ENCODE measurements at regions not wholly inside any gene's neighbourhood (a gene's known extent, or its start where the extent isn't known, plus 50 kb on each side); places are given as distances from the start of the nearest gene placed in this dataset.
A peak's percentile ranks its signal among the peaks of the same experiment; 100 is the strongest.
"Not testable (repeated sequence)": the region's sequence is repeated elsewhere in the genome, so short reads cannot be mapped to it uniquely, and the experiment has no call there.

- no peak for DNase-seq
- in situ Hi-C loops (cut with HindIII; ENCODE audit: low pct_ligation_motif_present, low pct_unique_long_range_greater_than_20kb, low sequenced_read_pairs), result no loop called here
These were observed 164.0 kb upstream of the ZNF608 start for GRCh38 chr5:124910354-124911016.

GRCh38 chr5:124912638-124913328 is 166.3 kb upstream of the ZNF608 start:
- no peak for DNase-seq
- in situ Hi-C loops (cut with HindIII; ENCODE audit: low pct_ligation_motif_present, low pct_unique_long_range_greater_than_20kb, low sequenced_read_pairs), result no loop called here

DNA sequence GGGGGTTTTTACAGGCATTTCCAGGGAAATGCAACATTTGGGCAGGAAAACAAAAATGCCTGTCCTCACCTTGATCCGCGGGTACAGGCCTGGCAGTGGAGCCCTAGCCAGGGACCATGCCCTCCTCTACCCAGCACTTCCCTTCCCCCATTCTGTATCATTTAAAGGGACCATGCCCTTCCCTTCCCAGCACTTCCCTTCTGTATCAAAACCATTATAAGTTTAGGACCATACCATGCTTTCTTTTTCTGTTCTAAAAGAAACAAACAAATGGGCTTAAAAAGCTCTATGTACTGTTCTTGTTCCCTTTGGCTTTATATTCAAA is 166.9 kb upstream of the ZNF608 start:
- no peak for DNase-seq
- in situ Hi-C loops (cut with HindIII; ENCODE audit: low pct_ligation_motif_present, low pct_unique_long_range_greater_than_20kb, low sequenced_read_pairs), result no loop called here

DNA sequence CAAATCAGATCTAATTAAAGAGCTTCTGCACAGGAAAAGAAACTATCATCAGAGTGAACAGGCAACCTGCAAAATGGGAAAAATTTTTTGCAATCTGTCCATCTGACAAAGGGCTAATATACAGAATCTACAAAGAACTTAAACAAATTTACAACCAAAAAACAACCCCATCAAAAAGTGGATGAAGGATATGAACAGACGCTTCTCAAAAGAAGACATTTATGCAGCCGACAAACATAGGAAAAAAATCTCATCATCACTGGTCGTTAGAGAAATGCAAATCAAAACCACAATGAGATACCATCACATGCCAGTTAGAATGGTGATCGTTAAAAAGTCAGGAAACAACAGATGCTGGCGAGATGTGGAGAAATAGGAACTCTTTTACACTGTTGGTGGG is 169.9 kb upstream of the ZNF608 start:
- in situ Hi-C loops (cut with HindIII; ENCODE audit: low pct_ligation_motif_present, low pct_unique_long_range_greater_than_20kb, low sequenced_read_pairs); DNase-seq: not testable (repeated sequence)

GRCh38 chr5:124918618-124919017 is 172.2 kb upstream of the ZNF608 start:
- in situ Hi-C loops (cut with HindIII; ENCODE audit: low pct_ligation_motif_present, low pct_unique_long_range_greater_than_20kb, low sequenced_read_pairs), result no loop called here
- no peak for DNase-seq

- in situ Hi-C loops (cut with HindIII; ENCODE audit: low pct_ligation_motif_present, low pct_unique_long_range_greater_than_20kb, low sequenced_read_pairs), result no loop called here
- no peak for DNase-seq
These were observed 172.6 kb upstream of the ZNF608 start for GRCh38 chr5:124919076-124919475.

DNA sequence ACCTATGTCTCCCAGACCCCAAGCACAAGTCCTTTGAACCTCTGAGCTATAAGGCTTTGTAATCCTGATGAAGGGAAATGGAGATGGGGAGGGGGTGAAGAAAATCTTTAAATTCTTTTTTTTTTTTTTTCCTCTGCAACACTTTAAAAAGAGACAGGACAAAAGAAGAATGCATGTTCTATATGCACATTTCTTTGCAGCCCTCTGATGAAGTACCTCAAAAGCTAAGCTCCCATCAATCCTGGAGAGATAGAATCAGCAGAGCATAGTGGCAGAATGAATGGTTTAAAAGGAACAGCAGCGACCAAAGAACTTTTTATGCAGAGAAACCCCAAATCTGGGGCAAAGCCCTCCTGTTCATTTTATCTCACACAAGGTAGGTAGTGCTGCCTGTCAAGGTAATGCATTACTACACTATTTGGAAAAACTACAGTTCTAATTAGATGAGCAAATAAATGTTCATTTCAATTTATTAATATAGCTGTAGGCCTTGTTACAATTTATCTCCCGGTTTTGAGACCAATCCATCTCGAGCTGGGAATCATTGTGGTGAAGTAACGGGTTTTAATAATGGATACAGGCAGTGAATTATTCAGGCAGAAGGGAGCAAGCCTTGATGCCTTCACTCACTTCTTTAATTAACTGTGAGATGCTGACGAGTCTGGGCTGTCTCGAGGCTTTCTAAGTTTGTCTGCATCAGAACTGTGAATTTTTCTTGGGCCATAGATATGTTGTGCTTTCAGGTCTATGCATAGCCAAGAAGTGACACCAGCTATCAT is 173.5 kb upstream of the ZNF608 start:
- in situ Hi-C loops (cut with HindIII; ENCODE audit: low pct_ligation_motif_present, low pct_unique_long_range_greater_than_20kb, low sequenced_read_pairs), result no loop called here
- no peak for DNase-seq

- in situ Hi-C loops (cut with HindIII; ENCODE audit: low pct_ligation_motif_present, low pct_unique_long_range_greater_than_20kb, low sequenced_read_pairs), result no loop called here
- DNase-seq, result no peak
These were observed 174.6 kb upstream of the ZNF608 start for GRCh38 chr5:124920909-124921666.

DNA sequence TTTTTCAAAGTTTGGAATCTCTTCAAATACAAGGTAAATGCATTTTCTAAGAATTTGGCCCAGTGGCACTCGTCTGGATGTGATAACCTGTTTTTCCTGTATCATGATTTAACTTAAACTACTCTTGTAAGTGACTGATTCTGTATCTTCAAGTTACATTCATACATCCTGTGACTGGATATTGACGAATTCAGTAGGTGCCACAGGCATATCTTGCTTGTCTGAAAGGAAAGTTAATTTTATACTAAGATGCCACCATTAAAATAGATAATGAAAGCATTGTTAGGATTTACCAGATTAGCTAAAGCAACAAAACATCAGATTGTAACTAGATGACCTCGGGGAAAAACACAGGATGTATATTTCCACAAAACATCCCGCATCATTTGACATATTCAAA is 175.3 kb upstream of the ZNF608 start:
- in situ Hi-C loops (cut with HindIII; ENCODE audit: low pct_ligation_motif_present, low pct_unique_long_range_greater_than_20kb, low sequenced_read_pairs), result no loop called here
- DNase-seq, result no peak

DNA sequence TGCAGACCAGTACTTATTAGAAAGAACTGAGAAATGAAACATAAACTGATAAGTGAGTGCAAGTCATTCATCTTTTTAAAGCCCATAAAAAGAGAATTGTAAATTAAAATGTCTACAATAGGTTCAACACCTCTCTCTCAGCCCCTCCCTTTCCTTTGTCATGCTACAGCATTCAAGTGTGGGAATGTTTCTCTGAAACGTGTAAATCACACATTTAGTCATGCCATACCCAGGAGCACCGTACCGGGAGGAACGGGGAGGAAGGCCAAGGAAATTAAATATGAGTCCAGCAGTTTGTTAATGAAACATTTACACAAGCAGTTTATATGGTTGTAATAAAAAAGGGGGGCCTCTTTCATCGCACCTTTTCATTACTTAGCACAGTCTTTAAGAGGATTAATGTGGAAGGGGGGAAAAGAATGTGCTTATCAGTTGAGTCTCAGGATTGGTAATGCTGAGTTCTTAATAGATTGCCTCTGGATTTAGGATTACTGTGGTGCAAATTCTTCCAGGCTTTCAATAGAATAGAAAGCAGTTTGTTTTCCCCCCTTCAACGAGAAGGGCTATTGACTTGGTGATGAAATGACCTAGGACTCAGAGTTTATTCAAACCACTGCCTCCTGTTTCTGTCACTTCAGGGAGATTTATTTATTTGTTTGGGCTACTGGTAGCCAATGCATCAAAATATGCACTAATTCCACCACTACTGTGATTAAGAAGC is 176.0 kb upstream of the ZNF608 start:
- in situ Hi-C loops (cut with HindIII; ENCODE audit: low pct_ligation_motif_present, low pct_unique_long_range_greater_than_20kb, low sequenced_read_pairs), result no loop called here

DNA sequence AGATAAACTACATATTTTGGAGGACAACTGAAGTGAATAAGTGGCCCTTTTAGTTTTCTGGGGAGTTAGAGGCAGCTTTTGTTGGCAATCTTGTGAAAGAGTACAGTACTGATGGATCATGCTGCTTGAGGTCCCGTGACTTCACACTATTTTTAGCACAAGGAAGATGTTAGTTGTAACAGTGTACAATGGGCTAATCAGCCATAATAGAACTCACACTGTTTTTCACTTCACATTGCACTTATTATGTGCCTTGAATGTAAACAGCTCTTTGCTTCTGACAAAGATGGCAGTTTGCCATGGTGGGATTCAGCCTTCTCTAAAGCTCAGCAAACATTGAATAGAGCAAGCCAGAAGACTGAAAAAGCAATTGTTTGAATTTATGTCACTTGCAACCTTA is 176.7 kb upstream of the ZNF608 start:
- no peak for DNase-seq
- in situ Hi-C loops (cut with HindIII; ENCODE audit: low pct_ligation_motif_present, low pct_unique_long_range_greater_than_20kb, low sequenced_read_pairs), result no loop called here

More for the DNA sequence above, 176.0 kb upstream of the ZNF608 start:
- no peak for DNase-seq

DNA sequence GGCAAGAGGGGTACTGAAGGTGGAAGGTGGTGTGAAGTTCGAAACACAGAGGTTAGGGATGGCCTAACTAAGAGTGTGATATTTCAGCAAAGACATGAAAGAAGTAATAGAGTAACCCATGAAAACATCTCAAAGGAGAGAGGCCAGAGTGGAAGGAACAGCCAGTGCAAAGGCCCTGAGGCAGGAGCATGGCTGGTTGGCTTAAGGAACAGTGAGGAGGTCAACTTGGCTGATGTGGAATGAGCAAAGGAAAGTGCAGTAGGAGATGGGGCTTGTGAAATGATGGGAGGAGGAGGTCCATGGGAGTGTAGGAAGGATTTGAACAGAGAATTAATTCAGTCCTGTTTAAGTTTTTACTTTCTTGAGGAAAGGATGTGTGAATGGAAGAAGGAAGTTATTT is 178.3 kb upstream of the ZNF608 start:
- in situ Hi-C loops (cut with HindIII; ENCODE audit: low pct_ligation_motif_present, low pct_unique_long_range_greater_than_20kb, low sequenced_read_pairs), result no loop called here
- no peak for DNase-seq

- in situ Hi-C loops (cut with HindIII; ENCODE audit: low pct_ligation_motif_present, low pct_unique_long_range_greater_than_20kb, low sequenced_read_pairs), result no loop called here
- no peak for DNase-seq
These were observed 181.3 kb upstream of the ZNF608 start for GRCh38 chr5:124927735-124928134.

- no peak for DNase-seq
- in situ Hi-C loops (cut with HindIII; ENCODE audit: low pct_ligation_motif_present, low pct_unique_long_range_greater_than_20kb, low sequenced_read_pairs), result no loop called here
These were observed 182.6 kb upstream of the ZNF608 start for GRCh38 chr5:124929000-124929399.

GRCh38 chr5:124932791-124933600 is 186.6 kb upstream of the ZNF608 start:
- DNase-seq, result peak; percentile 57
- in situ Hi-C loops (cut with HindIII; ENCODE audit: low pct_ligation_motif_present, low pct_unique_long_range_greater_than_20kb, low sequenced_read_pairs), result no loop called here

- in situ Hi-C loops (cut with HindIII; ENCODE audit: low pct_ligation_motif_present, low pct_unique_long_range_greater_than_20kb, low sequenced_read_pairs), result no loop called here
- no peak for DNase-seq
These were observed 188.6 kb upstream of the ZNF608 start for GRCh38 chr5:124935065-124935464.

DNA sequence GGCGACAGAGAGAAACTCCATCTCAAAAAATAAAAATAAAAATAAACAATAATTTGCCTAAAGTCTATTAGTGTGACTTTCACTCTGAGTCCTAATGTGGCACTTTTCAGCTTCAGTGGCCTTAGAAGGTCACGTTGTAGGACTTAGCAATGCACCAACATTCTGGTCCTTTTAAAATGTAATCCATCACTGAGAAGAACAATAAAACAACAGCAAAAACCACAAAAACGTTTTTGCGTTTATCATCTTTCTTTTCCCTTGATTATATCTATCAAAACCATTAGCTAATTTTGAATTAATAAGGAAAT is 190.1 kb upstream of the ZNF608 start:
- in situ Hi-C loops (cut with HindIII; ENCODE audit: low pct_ligation_motif_present, low pct_unique_long_range_greater_than_20kb, low sequenced_read_pairs), result no loop called here
- no peak for DNase-seq
